ENCODE measurements at regions not wholly inside any gene's neighbourhood (a gene's known extent, or its start where the extent isn't known, plus 50 kb on each side); places are given as distances from the start of the nearest gene placed in this dataset.

DNA sequence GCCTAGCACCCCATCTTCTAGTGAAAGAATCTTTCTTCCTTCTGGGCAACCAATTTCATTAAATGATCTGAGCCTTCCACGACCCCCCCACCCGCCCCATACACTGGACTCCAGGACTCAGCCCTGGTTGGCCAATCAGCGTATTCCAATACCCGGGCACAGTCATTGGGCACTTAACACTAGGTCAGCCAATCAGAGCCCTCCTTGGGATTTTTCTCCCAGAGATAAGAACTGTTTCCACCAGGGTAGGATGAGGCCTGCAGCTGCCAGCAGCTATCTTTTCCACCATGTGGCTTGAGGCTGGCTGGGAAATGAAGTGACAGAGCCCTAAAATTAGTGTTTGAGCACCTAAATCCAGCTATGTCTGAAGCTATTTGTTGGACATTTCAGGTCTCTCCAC lies 418.8 kb downstream of the BCOR start:
- Histone ChIP-seq H2AFZ (ENCODE audit: low read depth, low read length) (no peak overlapping the region), H3K27ac (ENCODE audit: low read length) (no peak overlapping the region), H3K4me2 (ENCODE audit: low read length) (no peak overlapping the region), H3K9me2 (ENCODE audit: insufficient read depth, low read length) (no peaks in the 10 kb centered on the region), H3K4me3 (ENCODE audit: low read length) (no peak overlapping the region), H3F3A (ENCODE audit: insufficient read depth, low read length, poor library complexity, severe bottlenecking) (no peaks in the 10 kb centered on the region), H3K9ac (ENCODE audit: low read length) (no peak overlapping the region), H3K9me3 (ENCODE audit: low read length) (no peaks in the 10 kb centered on the region), H3K79me2 (replicated peaks; ENCODE audit: insufficient read depth, low read length) (no peaks in the 10 kb centered on the region), H3K36me3 (ENCODE audit: insufficient read depth, low read length) (no peaks in the 10 kb centered on the region), H3K27me3 (ENCODE audit: insufficient read depth, low read depth, low read length) (no peaks in the 10 kb centered on the region), H4K20me1 (ENCODE audit: insufficient read depth) (no peaks in the 10 kb centered on the region)
- no peak for TF ChIP-seq RAD21 (conservative IDR thresholded peaks at IDR 0.05)
- TF ChIP-seq TAF1 (IDR thresholded peaks at IDR 0.05; ENCODE audit: low read depth): no peak
- TF ChIP-seq POLR2AphosphoS5 (IDR thresholded peaks at IDR 0.05): no peak
- no peak for TF ChIP-seq EZH2 (IDR thresholded peaks at IDR 0.05; ENCODE audit: borderline replicate concordance, insufficient read depth, low read length, poor library complexity, severe bottlenecking)
- TF ChIP-seq, protein P1, sequence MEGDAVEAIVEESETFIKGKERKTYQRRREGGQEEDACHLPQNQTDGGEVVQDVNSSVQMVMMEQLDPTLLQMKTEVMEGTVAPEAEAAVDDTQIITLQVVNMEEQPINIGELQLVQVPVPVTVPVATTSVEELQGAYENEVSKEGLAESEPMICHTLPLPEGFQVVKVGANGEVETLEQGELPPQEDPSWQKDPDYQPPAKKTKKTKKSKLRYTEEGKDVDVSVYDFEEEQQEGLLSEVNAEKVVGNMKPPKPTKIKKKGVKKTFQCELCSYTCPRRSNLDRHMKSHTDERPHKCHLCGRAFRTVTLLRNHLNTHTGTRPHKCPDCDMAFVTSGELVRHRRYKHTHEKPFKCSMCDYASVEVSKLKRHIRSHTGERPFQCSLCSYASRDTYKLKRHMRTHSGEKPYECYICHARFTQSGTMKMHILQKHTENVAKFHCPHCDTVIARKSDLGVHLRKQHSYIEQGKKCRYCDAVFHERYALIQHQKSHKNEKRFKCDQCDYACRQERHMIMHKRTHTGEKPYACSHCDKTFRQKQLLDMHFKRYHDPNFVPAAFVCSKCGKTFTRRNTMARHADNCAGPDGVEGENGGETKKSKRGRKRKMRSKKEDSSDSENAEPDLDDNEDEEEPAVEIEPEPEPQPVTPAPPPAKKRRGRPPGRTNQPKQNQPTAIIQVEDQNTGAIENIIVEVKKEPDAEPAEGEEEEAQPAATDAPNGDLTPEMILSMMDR (IDR thresholded peaks at IDR 0.05; ENCODE audit: poor library complexity, severe bottlenecking): no peak
- TF ChIP-seq, protein P2, sequence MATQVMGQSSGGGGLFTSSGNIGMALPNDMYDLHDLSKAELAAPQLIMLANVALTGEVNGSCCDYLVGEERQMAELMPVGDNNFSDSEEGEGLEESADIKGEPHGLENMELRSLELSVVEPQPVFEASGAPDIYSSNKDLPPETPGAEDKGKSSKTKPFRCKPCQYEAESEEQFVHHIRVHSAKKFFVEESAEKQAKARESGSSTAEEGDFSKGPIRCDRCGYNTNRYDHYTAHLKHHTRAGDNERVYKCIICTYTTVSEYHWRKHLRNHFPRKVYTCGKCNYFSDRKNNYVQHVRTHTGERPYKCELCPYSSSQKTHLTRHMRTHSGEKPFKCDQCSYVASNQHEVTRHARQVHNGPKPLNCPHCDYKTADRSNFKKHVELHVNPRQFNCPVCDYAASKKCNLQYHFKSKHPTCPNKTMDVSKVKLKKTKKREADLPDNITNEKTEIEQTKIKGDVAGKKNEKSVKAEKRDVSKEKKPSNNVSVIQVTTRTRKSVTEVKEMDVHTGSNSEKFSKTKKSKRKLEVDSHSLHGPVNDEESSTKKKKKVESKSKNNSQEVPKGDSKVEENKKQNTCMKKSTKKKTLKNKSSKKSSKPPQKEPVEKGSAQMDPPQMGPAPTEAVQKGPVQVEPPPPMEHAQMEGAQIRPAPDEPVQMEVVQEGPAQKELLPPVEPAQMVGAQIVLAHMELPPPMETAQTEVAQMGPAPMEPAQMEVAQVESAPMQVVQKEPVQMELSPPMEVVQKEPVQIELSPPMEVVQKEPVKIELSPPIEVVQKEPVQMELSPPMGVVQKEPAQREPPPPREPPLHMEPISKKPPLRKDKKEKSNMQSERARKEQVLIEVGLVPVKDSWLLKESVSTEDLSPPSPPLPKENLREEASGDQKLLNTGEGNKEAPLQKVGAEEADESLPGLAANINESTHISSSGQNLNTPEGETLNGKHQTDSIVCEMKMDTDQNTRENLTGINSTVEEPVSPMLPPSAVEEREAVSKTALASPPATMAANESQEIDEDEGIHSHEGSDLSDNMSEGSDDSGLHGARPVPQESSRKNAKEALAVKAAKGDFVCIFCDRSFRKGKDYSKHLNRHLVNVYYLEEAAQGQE (IDR thresholded peaks at IDR 0.05; ENCODE audit: borderline replicate concordance): no peak
- no peak for TF ChIP-seq SMC3 (conservative IDR thresholded peaks at IDR 0.05; ENCODE audit: poor library complexity)
- no peak for TF ChIP-seq MXI1 (conservative IDR thresholded peaks at IDR 0.05; ENCODE audit: poor library complexity, severe bottlenecking)
- TF ChIP-seq EP300 (conservative IDR thresholded peaks at IDR 0.05; ENCODE audit: poor library complexity, severe bottlenecking): no peak

DNA sequence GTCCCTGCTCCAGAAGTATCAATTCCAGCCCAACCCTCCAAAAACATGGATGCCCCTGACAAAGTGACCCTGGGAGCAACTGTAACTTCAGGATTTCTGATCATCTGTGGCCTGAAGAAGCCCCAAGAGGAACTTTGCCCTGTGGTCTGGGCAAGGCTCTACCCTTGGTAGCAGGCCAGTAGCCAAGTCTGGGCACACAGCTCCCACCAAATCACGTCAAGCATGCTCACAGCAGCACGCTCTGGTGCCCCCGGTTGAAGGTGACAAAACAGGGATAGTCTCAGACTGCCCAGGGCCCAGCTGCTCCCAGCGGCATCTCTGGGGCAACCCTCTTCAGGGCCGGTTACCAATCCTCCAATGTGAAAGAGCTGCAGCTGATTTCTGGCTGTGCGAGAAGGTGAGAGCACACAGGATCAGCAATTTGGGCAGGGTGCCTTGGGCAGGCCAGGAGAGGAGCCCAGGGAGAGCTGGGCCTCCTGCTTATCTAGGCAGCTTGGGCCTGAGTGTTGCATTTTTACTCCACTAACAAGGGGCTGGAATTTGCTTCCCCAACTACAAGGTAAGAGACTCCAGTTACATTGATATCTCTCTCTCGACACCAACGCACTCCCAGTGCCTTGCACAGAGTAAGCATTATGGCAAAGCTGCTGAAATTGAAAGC lies 418.1 kb downstream of the BCOR start:
- no peaks in the 10 kb centered on the region for H3F3A ChIP-seq (ENCODE audit: insufficient read depth, low read length, poor library complexity, severe bottlenecking)

More for the DNA sequence above, 418.1 kb downstream of the BCOR start:
- H3K27me3 ChIP-seq (ENCODE audit: insufficient read depth, low read depth, low read length): no peaks in the 10 kb centered on the region
- H3K9ac ChIP-seq (ENCODE audit: low read length): no peak overlapping the region
- H3K9me2 ChIP-seq (ENCODE audit: insufficient read depth, low read length): no peaks in the 10 kb centered on the region
- no peak overlapping the region for H3K27ac ChIP-seq (ENCODE audit: low read length)
- no peaks in the 10 kb centered on the region for H3K36me3 ChIP-seq (ENCODE audit: insufficient read depth, low read length)
- H3K79me2 ChIP-seq (replicated peaks; ENCODE audit: insufficient read depth, low read length): no peaks in the 10 kb centered on the region
- TF ChIP-seq, protein P2 (IDR thresholded peaks at IDR 0.05; ENCODE audit: borderline replicate concordance): no peak
- TF ChIP-seq EZH2 (IDR thresholded peaks at IDR 0.05; ENCODE audit: borderline replicate concordance, insufficient read depth, low read length, poor library complexity, severe bottlenecking) (no peak), TAF1 (IDR thresholded peaks at IDR 0.05; ENCODE audit: low read depth) (no peak), POLR2AphosphoS5 (IDR thresholded peaks at IDR 0.05) (no peak), EP300 (conservative IDR thresholded peaks at IDR 0.05; ENCODE audit: poor library complexity, severe bottlenecking) (no peak)
- no peaks in the 10 kb centered on the region for H3K9me3 ChIP-seq (ENCODE audit: low read length)
- no peak overlapping the region for H3K4me3 ChIP-seq (ENCODE audit: low read length)
- H3K4me2 ChIP-seq (ENCODE audit: low read length): no peak overlapping the region
- no peak overlapping the region for H2AFZ ChIP-seq (ENCODE audit: low read depth, low read length)
- no peaks in the 10 kb centered on the region for H4K20me1 ChIP-seq (ENCODE audit: insufficient read depth)
